ENCODE measurements at regions not wholly inside any gene's neighbourhood (a gene's known extent, or its start where the extent isn't known, plus 50 kb on each side); places are given as distances from the start of the nearest gene placed in this dataset.
"Not testable (repeated sequence)": the region's sequence is repeated elsewhere in the genome, so short reads cannot be mapped to it uniquely, and the experiment has no call there.

- no peak for DNase-seq (ENCODE audit: low read depth)
- H3K4me3 ChIP-seq (ENCODE audit: low read depth, low read length) = no peak overlapping the region
Measured at GRCh38 chr4:169900241-169900845, 125.9 kb downstream of the MFAP3L start.

DNA sequence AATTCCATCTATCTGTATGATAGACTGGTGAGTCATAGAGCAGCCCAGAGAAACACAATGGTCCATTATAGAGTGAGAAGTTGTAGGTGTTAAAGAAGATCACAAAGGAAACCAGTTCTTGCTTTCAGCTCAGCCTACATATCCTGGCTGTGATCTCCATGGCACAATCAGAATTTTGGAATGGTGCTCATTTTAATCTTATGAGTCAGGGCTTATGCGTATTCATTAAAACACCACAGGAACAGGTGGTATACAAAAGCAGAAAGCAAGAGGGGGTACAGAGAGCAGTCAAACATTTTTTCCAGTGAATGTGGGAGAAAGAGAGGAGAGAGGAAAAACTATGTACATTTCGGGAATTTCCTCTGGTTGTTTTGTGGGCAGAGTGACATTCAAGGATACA lies 126.9 kb downstream of the MFAP3L start:
- H3K4me3 ChIP-seq (ENCODE audit: low read depth, low read length) = no peak overlapping the region
- DNase-seq (ENCODE audit: low read depth) = peak; percentile 39

DNA sequence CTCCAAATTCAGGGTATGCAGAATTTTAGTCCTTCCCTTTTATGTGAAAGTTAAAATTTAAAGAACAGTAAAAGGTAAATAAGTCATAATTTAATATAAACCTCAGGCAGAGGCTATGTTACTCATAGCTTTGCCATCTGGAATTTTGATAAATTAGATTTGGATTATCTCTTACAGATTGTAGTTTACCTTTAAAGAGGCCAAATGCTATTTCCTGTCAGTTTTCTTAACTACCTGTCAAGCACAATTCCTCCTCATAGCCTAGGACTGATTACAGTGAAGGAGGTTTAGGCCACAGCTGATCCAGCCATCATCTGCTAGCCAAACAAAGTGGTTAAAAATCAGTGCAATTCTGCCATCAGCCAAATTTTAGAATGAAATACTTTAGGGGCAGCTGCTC lies 128.1 kb downstream of the MFAP3L start:
- no peak for DNase-seq (ENCODE audit: low read depth)
- no peak overlapping the region for H3K4me3 ChIP-seq (ENCODE audit: low read depth, low read length)

GRCh38 chr4:169894767-169895166 lies 131.4 kb downstream of the MFAP3L start:
- not testable (repeated sequence) for DNase-seq (ENCODE audit: low read depth); H3K4me3 ChIP-seq (ENCODE audit: low read depth, low read length)

GRCh38 chr4:169885893-169886292 lies 128.1 kb upstream of the HPF1 start:
- no peak for DNase-seq (ENCODE audit: low read depth)
- no peak overlapping the region for H3K4me3 ChIP-seq (ENCODE audit: low read depth, low read length)

- H3K4me3 ChIP-seq (ENCODE audit: low read depth, low read length) = no peak overlapping the region
- no peak for DNase-seq (ENCODE audit: low read depth)
Measured at GRCh38 chr4:169881769-169882168, 124.0 kb upstream of the HPF1 start.

- no peak for DNase-seq (ENCODE audit: low read depth)
- H3K4me3 ChIP-seq (ENCODE audit: low read depth, low read length) = no peak overlapping the region
Measured at GRCh38 chr4:169870507-169870906, 112.8 kb upstream of the HPF1 start.

GRCh38 chr4:169869490-169869889 lies 111.7 kb upstream of the HPF1 start:
- DNase-seq (ENCODE audit: low read depth) = no peak
- H3K4me3 ChIP-seq (ENCODE audit: low read depth, low read length) = no peak overlapping the region

- no peak for DNase-seq (ENCODE audit: low read depth)
- no peak overlapping the region for H3K4me3 ChIP-seq (ENCODE audit: low read depth, low read length)
Measured at GRCh38 chr4:169861593-169861992, 103.8 kb upstream of the HPF1 start.

GRCh38 chr4:169859366-169860216 lies 101.8 kb upstream of the HPF1 start:
- H3K4me3 ChIP-seq (ENCODE audit: low read depth, low read length) = no peak overlapping the region
- DNase-seq (ENCODE audit: low read depth) = no peak

GRCh38 chr4:169854090-169854489 lies 96.3 kb upstream of the HPF1 start:
- no peak for DNase-seq (ENCODE audit: low read depth)

DNA sequence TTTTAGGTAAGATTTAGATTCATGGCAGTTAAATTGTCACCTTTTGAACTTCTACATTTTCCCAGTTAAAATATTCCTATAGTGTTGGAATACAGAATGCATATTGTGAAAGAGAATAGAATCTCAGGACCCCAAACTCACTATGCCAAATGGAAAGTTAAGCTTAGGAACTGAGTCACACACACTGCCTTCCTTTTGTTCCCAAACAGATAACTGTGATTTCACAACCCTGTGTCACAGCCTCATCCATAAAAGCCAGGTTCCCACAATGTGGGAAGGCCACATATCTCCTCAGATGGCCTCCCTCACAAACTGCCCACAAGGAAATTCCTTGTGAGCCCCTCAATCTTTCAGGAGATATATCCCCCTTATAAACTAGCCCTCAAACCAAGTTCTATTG lies 94.7 kb upstream of the HPF1 start:
- no peak overlapping the region for H3K4me3 ChIP-seq (ENCODE audit: low read depth, low read length)
- DNase-seq (ENCODE audit: low read depth) = no peak

More at GRCh38 chr4:169854090-169854489, 96.3 kb upstream of the HPF1 start:
- H3K4me3 ChIP-seq (ENCODE audit: low read depth, low read length) = no peak overlapping the region

DNA sequence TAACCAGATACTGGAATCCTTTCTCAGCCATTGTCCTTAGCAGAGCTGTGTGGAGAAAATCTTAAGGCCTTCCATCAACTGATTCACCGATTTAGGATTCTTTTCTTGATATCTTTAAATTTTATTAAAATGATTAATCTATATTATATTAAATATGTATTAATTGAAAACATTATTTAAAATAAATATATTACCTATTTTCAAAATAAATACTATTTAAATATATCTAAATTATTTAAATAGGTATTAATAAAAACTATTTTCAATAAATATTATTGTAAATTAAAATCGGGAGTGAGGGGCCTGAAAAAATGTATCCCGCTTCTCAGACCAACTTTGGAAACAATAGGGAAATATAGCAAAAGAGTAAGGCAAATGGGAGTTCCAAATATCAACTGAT lies 94.0 kb upstream of the HPF1 start:
- DNase-seq (ENCODE audit: low read depth) = no peak
- no peak overlapping the region for H3K4me3 ChIP-seq (ENCODE audit: low read depth, low read length)

DNA sequence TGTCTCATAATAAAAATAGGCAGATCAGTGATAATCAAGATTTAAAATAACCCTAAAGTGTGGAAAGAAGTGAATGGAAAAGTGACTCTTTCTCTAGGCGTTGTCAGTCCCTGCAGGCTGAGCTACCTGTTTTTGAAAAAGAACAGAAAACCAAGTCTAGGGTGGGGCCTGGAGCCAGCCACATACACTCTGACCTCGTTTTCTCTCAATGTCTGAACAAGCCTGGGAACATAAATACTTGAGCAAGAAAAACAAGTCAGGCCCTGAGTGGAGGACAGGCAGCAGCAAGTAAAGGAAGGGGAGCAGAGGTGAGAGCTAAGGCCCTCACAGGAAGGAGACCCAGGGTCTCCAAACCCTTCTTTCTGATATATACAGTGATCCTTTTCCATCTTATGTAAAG lies 91.7 kb upstream of the HPF1 start:
- H3K4me3 ChIP-seq (ENCODE audit: low read depth, low read length) = no peak overlapping the region
- no peak for DNase-seq (ENCODE audit: low read depth)

DNA sequence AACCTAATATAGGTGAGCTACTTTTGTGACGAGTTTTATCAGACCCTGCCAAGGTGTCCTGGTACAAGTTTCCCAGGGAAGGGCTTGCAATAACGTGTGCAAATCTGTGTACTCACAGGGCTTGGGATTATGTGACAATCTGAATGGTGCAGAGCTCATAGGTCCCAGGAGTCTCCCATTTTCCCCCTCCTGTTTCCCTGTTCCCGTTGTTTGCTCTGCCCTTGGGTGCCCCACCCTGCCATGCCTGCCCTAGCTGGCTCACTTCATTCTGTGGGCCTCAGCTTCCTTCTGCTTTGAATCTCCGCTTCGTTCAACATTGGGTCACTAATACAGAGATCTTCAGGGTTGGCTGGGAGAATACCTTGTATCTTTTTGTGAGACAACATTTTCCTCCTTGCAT lies 90.3 kb upstream of the HPF1 start:
- no peak for DNase-seq (ENCODE audit: low read depth)

DNA sequence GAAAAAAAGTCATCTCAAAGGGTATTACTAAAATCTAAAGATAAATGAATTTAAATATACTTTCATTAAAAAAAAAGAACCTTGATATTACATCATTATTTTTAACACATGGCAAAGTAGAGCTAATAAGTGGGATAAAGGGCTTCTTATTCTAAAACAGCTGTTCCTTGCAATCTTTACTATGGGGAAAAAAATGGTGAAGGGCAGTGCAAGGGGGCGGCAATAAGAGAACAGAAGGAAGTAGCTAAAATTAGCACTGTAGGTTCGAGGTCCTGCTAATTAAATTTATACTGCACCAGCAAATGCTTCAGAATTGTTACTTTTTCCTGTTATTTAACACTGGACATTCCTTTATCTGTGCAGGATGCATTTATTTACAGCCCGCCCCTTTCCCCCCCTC lies 89.4 kb upstream of the HPF1 start:
- DNase-seq (ENCODE audit: low read depth) = no peak
- no peak overlapping the region for H3K4me3 ChIP-seq (ENCODE audit: low read depth, low read length)

More for the DNA sequence above, 90.3 kb upstream of the HPF1 start:
- no peak overlapping the region for H3K4me3 ChIP-seq (ENCODE audit: low read depth, low read length)

GRCh38 chr4:169846396-169846795 lies 88.7 kb upstream of the HPF1 start:
- H3K4me3 ChIP-seq (ENCODE audit: low read depth, low read length) = no peak overlapping the region
- no peak for DNase-seq (ENCODE audit: low read depth)

GRCh38 chr4:169841776-169842175 lies 84.0 kb upstream of the HPF1 start:
- no peak overlapping the region for H3K4me3 ChIP-seq (ENCODE audit: low read depth, low read length)
- DNase-seq (ENCODE audit: low read depth) = no peak

- no peak for DNase-seq (ENCODE audit: low read depth)
- no peak overlapping the region for H3K4me3 ChIP-seq (ENCODE audit: low read depth, low read length)
Measured at GRCh38 chr4:169840554-169840953, 82.8 kb upstream of the HPF1 start.

DNA sequence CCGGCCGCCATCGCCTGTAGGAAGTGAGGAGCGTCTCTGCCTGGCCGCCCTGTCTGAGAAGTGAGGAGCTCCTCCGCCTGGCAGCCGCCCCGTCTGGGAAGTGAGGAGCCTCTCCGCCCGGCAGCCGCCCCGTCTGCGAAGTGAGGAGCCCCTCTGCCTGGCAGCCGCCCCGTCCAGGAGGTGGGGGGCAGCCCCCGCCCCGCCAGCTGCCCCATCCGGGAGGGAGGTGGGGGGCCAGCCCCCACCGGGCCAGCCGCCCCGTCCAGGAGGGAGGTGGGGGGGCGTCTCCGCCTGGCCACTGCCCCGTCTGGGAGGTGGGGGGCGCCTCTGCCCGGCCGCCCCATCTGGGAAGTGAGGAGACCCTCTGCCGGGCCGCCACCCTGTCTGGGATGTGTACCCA lies 70.6 kb upstream of the HPF1 start:
- not testable (repeated sequence) for DNase-seq (ENCODE audit: low read depth)

GRCh38 chr4:169826634-169827187 lies 69.0 kb upstream of the HPF1 start:
- no peak for DNase-seq (ENCODE audit: low read depth)
- H3K4me3 ChIP-seq (ENCODE audit: low read depth, low read length) = no peak overlapping the region

More for the DNA sequence above, 70.6 kb upstream of the HPF1 start:
- not testable (repeated sequence) for H3K4me3 ChIP-seq (ENCODE audit: low read depth, low read length)

All from skeletal muscle cell (primary cell).